ENCODE measurements at regions not wholly inside any gene's neighbourhood (a gene's known extent, or its start where the extent isn't known, plus 50 kb on each side); places are given as distances from the start of the nearest gene placed in this dataset.

DNA sequence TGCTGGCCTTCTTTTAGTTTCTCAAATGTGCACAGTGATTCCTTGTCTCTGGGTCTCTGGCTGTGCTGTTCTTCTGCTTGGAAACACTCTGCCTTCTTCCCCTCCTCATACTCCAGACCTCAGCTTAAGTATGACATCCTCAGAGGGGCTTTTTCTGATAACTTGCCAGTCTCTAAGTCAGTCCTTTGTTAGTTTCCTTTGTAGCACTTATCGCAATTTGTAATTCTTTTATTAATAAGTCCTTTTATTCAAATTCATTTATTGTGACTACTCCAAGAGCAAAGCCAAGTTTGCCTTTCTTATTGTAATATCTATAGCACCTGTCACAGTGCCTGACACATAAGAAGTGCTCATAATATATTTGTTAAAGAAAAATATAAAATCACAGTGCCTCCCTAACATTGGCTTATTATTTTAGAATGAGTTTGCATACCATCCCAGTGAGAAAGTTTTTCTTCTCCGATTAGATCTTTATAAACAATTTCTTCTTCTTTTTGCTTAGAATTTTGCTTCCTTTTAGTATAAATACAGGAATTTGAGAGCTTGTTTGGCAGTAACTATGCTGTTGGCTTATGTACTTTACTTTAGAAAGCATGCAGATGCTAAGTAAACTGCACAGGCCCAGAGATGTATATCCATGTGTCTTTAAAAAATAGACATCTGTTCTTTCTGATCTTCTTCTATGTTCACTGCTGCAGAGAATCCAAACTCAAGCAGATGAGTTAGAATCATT is 198.0 kb downstream of the GAS1 start:
- H3K9me3 ChIP-seq (ENCODE audit: insufficient read depth, low read length): no peaks in the 10 kb centered on the region
- H2AFZ ChIP-seq (ENCODE audit: low read depth, low read length): no peak overlapping the region
- H3K27ac ChIP-seq (ENCODE audit: low read length): no peak overlapping the region
- H3K4me3 ChIP-seq (ENCODE audit: low read length): no peak overlapping the region
- H3K9ac ChIP-seq (ENCODE audit: low read length): no peak overlapping the region
- H3K4me1 ChIP-seq (ENCODE audit: low read length): no peaks in the 10 kb centered on the region
- H3K36me3 ChIP-seq (replicated peaks; ENCODE audit: low read depth, low read length): no peaks in the 10 kb centered on the region
- TF ChIP-seq EZH2phosphoT487 (IDR thresholded peaks at IDR 0.05; ENCODE audit: low read depth) (no peak), CTCF (IDR thresholded peaks at IDR 0.05; ENCODE audit: low read depth, low read length) (no peak)
- H3K4me2 ChIP-seq (ENCODE audit: low read length): no peak overlapping the region
- H3K79me2 ChIP-seq (ENCODE audit: low read length): no peaks in the 10 kb centered on the region
- no peaks in the 10 kb centered on the region for H3K27me3 ChIP-seq (ENCODE audit: low read depth, low read length)
- no peaks in the 10 kb centered on the region for H4K20me1 ChIP-seq (ENCODE audit: insufficient read depth, low read length)

- H4K20me1 ChIP-seq (ENCODE audit: insufficient read depth, low read length): no peaks in the 10 kb centered on the region
- no peaks in the 10 kb centered on the region for H3K27me3 ChIP-seq (ENCODE audit: low read depth, low read length)
- no peaks in the 10 kb centered on the region for H3K9me3 ChIP-seq (ENCODE audit: insufficient read depth, low read length)
- H3K27ac ChIP-seq (ENCODE audit: low read length): no peak overlapping the region
- H3K79me2 ChIP-seq (ENCODE audit: low read length): no peaks in the 10 kb centered on the region
- TF ChIP-seq EZH2phosphoT487 (IDR thresholded peaks at IDR 0.05; ENCODE audit: low read depth) (no peak), CTCF (IDR thresholded peaks at IDR 0.05; ENCODE audit: low read depth, low read length) (no peak)
- no peaks in the 10 kb centered on the region for H3K4me1 ChIP-seq (ENCODE audit: low read length)
- no peak overlapping the region for H3K4me3 ChIP-seq (ENCODE audit: low read length)
- no peak overlapping the region for H2AFZ ChIP-seq (ENCODE audit: low read depth, low read length)
- H3K9ac ChIP-seq (ENCODE audit: low read length): no peak overlapping the region
- no peaks in the 10 kb centered on the region for H3K36me3 ChIP-seq (replicated peaks; ENCODE audit: low read depth, low read length)
- no peak overlapping the region for H3K4me2 ChIP-seq (ENCODE audit: low read length)
These were observed 199.6 kb downstream of the GAS1 start for GRCh38 chr9:86747711-86748110.

DNA sequence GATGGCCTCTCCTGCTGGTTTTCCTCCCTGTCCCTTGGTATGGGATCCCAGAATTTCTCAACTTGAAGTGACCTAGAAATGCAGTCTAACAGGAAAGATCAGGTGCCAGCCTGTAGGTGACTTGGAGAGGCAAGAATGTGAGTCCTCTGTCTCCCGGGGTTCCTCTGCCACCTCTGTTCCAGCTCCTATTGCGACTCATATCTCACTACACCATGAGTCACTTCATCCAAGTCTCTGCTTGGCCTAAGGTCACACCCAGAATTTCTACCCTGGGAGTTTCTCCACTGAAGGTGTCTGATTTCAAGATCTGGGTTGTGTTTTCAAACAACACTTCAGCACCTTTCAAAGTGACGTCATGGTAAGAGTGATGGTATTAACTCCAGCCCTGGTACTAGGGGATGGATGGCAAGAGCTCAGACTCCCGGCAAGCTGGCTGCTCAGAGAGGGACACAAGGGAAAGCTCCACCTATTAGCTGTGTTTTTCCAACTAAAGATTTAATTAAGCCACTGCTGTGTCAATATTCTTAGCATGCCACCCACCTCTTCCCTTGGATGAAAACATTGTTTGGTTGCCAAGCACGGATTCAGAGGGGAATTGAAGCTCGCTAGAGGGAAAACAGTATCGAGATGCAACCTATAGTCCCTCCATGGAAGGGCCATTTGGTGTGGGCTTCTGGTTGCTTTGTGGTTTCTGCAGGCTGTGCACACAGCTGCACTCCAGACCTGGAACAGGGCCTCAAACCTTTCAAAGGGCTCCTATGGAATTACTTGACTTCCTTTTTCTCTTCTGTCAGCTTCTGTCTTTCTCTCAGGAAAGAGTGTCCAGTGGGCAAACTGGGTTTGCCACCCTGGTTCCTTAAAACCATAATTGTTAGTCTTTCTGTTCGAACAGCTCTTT is 205.7 kb downstream of the GAS1 start:
- no peak overlapping the region for H3K4me2 ChIP-seq (ENCODE audit: low read length)
- H3K27ac ChIP-seq (ENCODE audit: low read length): no peak overlapping the region
- TF ChIP-seq CTCF (IDR thresholded peaks at IDR 0.05; ENCODE audit: low read depth, low read length) (no peak), EZH2phosphoT487 (IDR thresholded peaks at IDR 0.05; ENCODE audit: low read depth) (no peak)
- no peaks in the 10 kb centered on the region for H3K79me2 ChIP-seq (ENCODE audit: low read length)
- no peaks in the 10 kb centered on the region for H3K9me3 ChIP-seq (ENCODE audit: insufficient read depth, low read length)
- no peak overlapping the region for H3K4me3 ChIP-seq (ENCODE audit: low read length)
- H4K20me1 ChIP-seq (ENCODE audit: insufficient read depth, low read length): no peaks in the 10 kb centered on the region
- no peaks in the 10 kb centered on the region for H3K27me3 ChIP-seq (ENCODE audit: low read depth, low read length)
- no peak overlapping the region for H2AFZ ChIP-seq (ENCODE audit: low read depth, low read length)
- no peak overlapping the region for H3K9ac ChIP-seq (ENCODE audit: low read length)
- H3K36me3 ChIP-seq (replicated peaks; ENCODE audit: low read depth, low read length): no peaks in the 10 kb centered on the region
- H3K4me1 ChIP-seq (ENCODE audit: low read length): no peaks in the 10 kb centered on the region

- Histone ChIP-seq H3K4me3 (ENCODE audit: low read length) (no peak overlapping the region), H3K79me2 (ENCODE audit: low read length) (no peaks in the 10 kb centered on the region), H3K9me3 (ENCODE audit: insufficient read depth, low read length) (no peaks in the 10 kb centered on the region), H3K27me3 (ENCODE audit: low read depth, low read length) (no peaks in the 10 kb centered on the region), H3K9ac (ENCODE audit: low read length) (no peak overlapping the region), H3K4me1 (ENCODE audit: low read length) (no peaks in the 10 kb centered on the region), H3K36me3 (replicated peaks; ENCODE audit: low read depth, low read length) (no peaks in the 10 kb centered on the region), H3K27ac (ENCODE audit: low read length) (no peak overlapping the region), H3K4me2 (ENCODE audit: low read length) (no peak overlapping the region), H2AFZ (ENCODE audit: low read depth, low read length) (no peak overlapping the region), H4K20me1 (ENCODE audit: insufficient read depth, low read length) (no peaks in the 10 kb centered on the region)
- no peak for TF ChIP-seq CTCF (IDR thresholded peaks at IDR 0.05; ENCODE audit: low read depth, low read length)
- TF ChIP-seq EZH2phosphoT487 (IDR thresholded peaks at IDR 0.05; ENCODE audit: low read depth): no peak
These were observed 211.4 kb downstream of the GAS1 start for GRCh38 chr9:86735772-86736458.
